OCI-LY1 (cell line): ENCODE measurements at regions not wholly inside any gene's neighbourhood (a gene's known extent, or its start where the extent isn't known, plus 50 kb on each side); places are given as distances from the start of the nearest gene placed in this dataset.

Experiments used
- H2AFZ ChIP-seq: fragments of 200-600 bp; sonication (generic), shearing (Covaris generic); 2 replicates; pipeline ENCODE4 v1.6.0; 2014; ENCODE audit warnings: antibody characterized with exemption, mild to moderate bottlenecking, low read length
- H3F3A ChIP-seq: fragments of 200-600 bp; sonication (generic), shearing (Covaris generic); 2 replicates; pipeline ENCODE4 v1.6.0; 2014; ENCODE audit warnings: mild to moderate bottlenecking, antibody characterized with exemption, low read length, moderate library complexity; ENCODE audit not compliant: insufficient read depth
- H3K27ac ChIP-seq: fragments of 200-600 bp; sonication (generic); 2 replicates; pipeline ENCODE4 v1.5.1; 2014; ENCODE audit warnings: low read length, mixed run types, mild to moderate bottlenecking, low read depth; ENCODE audit not compliant: poor library complexity, severe bottlenecking
- H3K27me3 ChIP-seq: fragments of 200-600 bp; sonication (generic); 2 replicates; pipeline ENCODE4 v1.6.0; 2014; ENCODE audit warnings: antibody characterized with exemption, mild to moderate bottlenecking, low read length, moderate library complexity; ENCODE audit not compliant: insufficient read depth
- H3K36me3 ChIP-seq: fragments of 200-600 bp; sonication (generic); 2 replicates; pipeline ENCODE4 v1.6.1; 2014; ENCODE audit warnings: mild to moderate bottlenecking, antibody characterized with exemption, low read length, moderate library complexity, mixed read lengths; ENCODE audit not compliant: insufficient read depth
- H3K4me1 ChIP-seq: fragments of 200-600 bp; sonication (generic); 2 replicates; pipeline ENCODE4 v1.5.1; 2014; ENCODE audit warnings: mild to moderate bottlenecking, low read length, moderate library complexity; ENCODE audit not compliant: insufficient read depth, severe bottlenecking
- H3K4me2 ChIP-seq: fragments of 200-600 bp; sonication (generic), shearing (Covaris generic); 2 replicates; pipeline ENCODE4 v1.6.1; 2014; ENCODE audit warnings: low read length
- H3K4me3 ChIP-seq: fragments of 200-600 bp; sonication (generic); 2 replicates; pipeline ENCODE4 v1.5.1; 2014; ENCODE audit warnings: low read length, low read depth, mild to moderate bottlenecking, mixed read lengths; ENCODE audit not compliant: poor library complexity, severe bottlenecking
- H3K79me2 ChIP-seq: fragments of 200-600 bp; shearing (Covaris generic); 2 replicates; pipeline ENCODE4 v1.6.1; 2016; ENCODE audit warnings: mixed run types, low read length, mixed read lengths; ENCODE audit not compliant: insufficient read depth
- H3K9ac ChIP-seq: fragments of 200-600 bp; sonication (generic), shearing (Covaris generic); 2 replicates; pipeline ENCODE4 v1.6.1; 2014; ENCODE audit warnings: mild to moderate bottlenecking, low read length, mixed read lengths
- H3K9me2 ChIP-seq: fragments of 200-600 bp; sonication (generic), shearing (Covaris generic); 2 replicates; pipeline ENCODE4 v1.6.1; 2014; ENCODE audit warnings: low read depth, mild to moderate bottlenecking, low read length, mixed read lengths
- H3K9me3 ChIP-seq: fragments of 200-600 bp; shearing (Covaris generic); 2 replicates; pipeline ENCODE4 v1.6.1; 2014; ENCODE audit warnings: low read length, mixed read lengths
- H4K20me1 ChIP-seq: fragments of 200-600 bp; sonication (generic), shearing (Covaris generic); 2 replicates; pipeline ENCODE4 v1.6.0; 2016; ENCODE audit warnings: mild to moderate bottlenecking, low read length; ENCODE audit not compliant: insufficient read depth
- CTCF ChIP-seq: fragments of 200-600 bp; sonication (generic), shearing (Covaris generic); IDR thresholded peaks from 2 replicates; pipeline ENCODE4 v1.5.1; 2017; ENCODE audit warnings: mild to moderate bottlenecking, antibody characterized with exemption, low read length, moderate library complexity, mixed read lengths
- EZH2 ChIP-seq: fragments of 200-600 bp; sonication (generic), shearing (Covaris generic); IDR thresholded peaks from 2 replicates; pipeline ENCODE4 v1.8.0; 2017; ENCODE audit warnings: borderline replicate concordance, mixed run types, mild to moderate bottlenecking, antibody characterized with exemption, low read length, moderate library complexity, mixed read lengths

GRCh38 chr2:35220461-35220860 is 1135.1 kb upstream of the CRIM1 start:
- TF ChIP-seq CTCF (no peak), EZH2 (no peak)
- Histone ChIP-seq H3K27me3 (no peaks in the 10 kb centered on the region), H3K36me3 (no peaks in the 10 kb centered on the region), H4K20me1 (no peaks in the 10 kb centered on the region), H3F3A (no peaks in the 10 kb centered on the region), H3K27ac (no peak overlapping the region), H3K9me3 (no peaks in the 10 kb centered on the region), H2AFZ (no peak overlapping the region), H3K79me2 (no peaks in the 10 kb centered on the region), H3K4me1 (no peaks in the 10 kb centered on the region), H3K4me3 (no peak overlapping the region), H3K9ac (no peak overlapping the region), H3K4me2 (no peak overlapping the region), H3K9me2 (no peaks in the 10 kb centered on the region)

- Histone ChIP-seq H3K4me1 (no peaks in the 10 kb centered on the region), H3F3A (no peaks in the 10 kb centered on the region), H3K79me2 (no peaks in the 10 kb centered on the region), H3K27me3 (no peaks in the 10 kb centered on the region), H4K20me1 (no peaks in the 10 kb centered on the region), H2AFZ (no peak overlapping the region), H3K9me2 (no peaks in the 10 kb centered on the region), H3K27ac (no peak overlapping the region), H3K36me3 (no peaks in the 10 kb centered on the region), H3K9ac (no peak overlapping the region), H3K4me3 (no peak overlapping the region), H3K4me2 (no peak overlapping the region), H3K9me3 (no peaks in the 10 kb centered on the region)
- TF ChIP-seq EZH2: no peak
- TF ChIP-seq CTCF: no peak
Measured at GRCh38 chr2:35204881-35205280, 1150.7 kb upstream of the CRIM1 start.

GRCh38 chr2:35204323-35204722 is 1151.3 kb upstream of the CRIM1 start:
- Histone ChIP-seq H3K4me2 (no peak overlapping the region), H3K4me3 (no peak overlapping the region), H3K27ac (no peak overlapping the region), H3K9me3 (no peaks in the 10 kb centered on the region), H3K79me2 (no peaks in the 10 kb centered on the region), H3F3A (no peaks in the 10 kb centered on the region), H3K36me3 (no peaks in the 10 kb centered on the region), H3K9me2 (no peaks in the 10 kb centered on the region), H3K9ac (no peak overlapping the region), H4K20me1 (no peaks in the 10 kb centered on the region), H3K27me3 (no peaks in the 10 kb centered on the region), H2AFZ (no peak overlapping the region), H3K4me1 (no peaks in the 10 kb centered on the region)
- TF ChIP-seq CTCF (no peak), EZH2 (no peak)
